Brain pericyte (primary cell): ENCODE measurements at regions not wholly inside any gene's neighbourhood (a gene's known extent, or its start where the extent isn't known, plus 50 kb on each side); places are given as distances from the start of the nearest gene placed in this dataset.
"Not testable (repeated sequence)": the region's sequence is repeated elsewhere in the genome, so short reads cannot be mapped to it uniquely, and the experiment has no call there.

ENCODE experiments used
- DNase-seq: peaks from one replicate; pipeline ENCODE4 v3.0.0-alpha.2; 2012; ENCODE audit warnings: low read depth, low spot score

GRCh38 chr6:5838656-5839396 lies 167.9 kb downstream of the NRN1 start:
- DNase-seq: no peak

- no peak for DNase-seq
Observed at GRCh38 chr6:5837323-5837722, 169.4 kb downstream of the NRN1 start.

GRCh38 chr6:5836597-5836996 lies 170.1 kb downstream of the NRN1 start:
- DNase-seq: not testable (repeated sequence)

GRCh38 chr6:5833120-5833519 lies 173.6 kb downstream of the NRN1 start:
- no peak for DNase-seq

- DNase-seq: no peak
Observed at GRCh38 chr6:5832668-5833067, 174.1 kb downstream of the NRN1 start.

- not testable (repeated sequence) for DNase-seq
Observed at GRCh38 chr6:5831219-5831862, 175.4 kb downstream of the NRN1 start.

GRCh38 chr6:5828296-5828695 lies 178.4 kb downstream of the NRN1 start:
- DNase-seq: no peak

- no peak for DNase-seq
Observed at GRCh38 chr6:5827056-5827904, 179.4 kb downstream of the NRN1 start.

GRCh38 chr6:5824382-5824983 lies 182.2 kb downstream of the NRN1 start:
- not testable (repeated sequence) for DNase-seq
